BLaER1 treated with 17β-estradiol and CSF1 and Interleukin-3, amounts not matched to agents 10 nM and 100 nM (cell line): ENCODE measurements at regions not wholly inside any gene's neighbourhood (a gene's known extent, or its start where the extent isn't known, plus 50 kb on each side); places are given as distances from the start of the nearest gene placed in this dataset.
A peak's percentile ranks its signal among the peaks of the same experiment; 100 is the strongest.

ENCODE experiments used
- H3K27ac ChIP-seq, 11 experiments: shearing (Covaris generic); formaldehyde crosslinking; 2 replicates each; pipeline ENCODE4 v1.8.1; 2022
- H3K27me3 ChIP-seq, 11 experiments: shearing (Covaris generic); formaldehyde crosslinking; 2 replicates each; pipeline ENCODE4 v1.8.1; 2022
- H3K36me3 ChIP-seq, 11 experiments: shearing (Covaris generic); formaldehyde crosslinking; 2 replicates each; pipeline ENCODE4 v1.8.1; 2022
- H3K4me1 ChIP-seq, 10 experiments: shearing (Covaris generic); formaldehyde crosslinking; 2 replicates each; pipeline ENCODE4 v1.8.1; 2022
- H3K4me2 ChIP-seq, 11 experiments: shearing (Covaris generic); formaldehyde crosslinking; 2 replicates each; pipeline ENCODE4 v1.8.1; 2022
- H3K4me3 ChIP-seq, 10 experiments: shearing (Covaris generic); formaldehyde crosslinking; 2 replicates each; pipeline ENCODE4 v1.8.1; 2022
- H3K9ac ChIP-seq, 11 experiments: shearing (Covaris generic); formaldehyde crosslinking; 2 replicates each; pipeline ENCODE4 v1.8.1; 2022
- H3K9me3 ChIP-seq, 11 experiments: shearing (Covaris generic); formaldehyde crosslinking; replicated peaks in 1 of 11; 2 replicates each; pipeline ENCODE4 v1.8.1; 2022
- H4K20me1 ChIP-seq, 11 experiments: shearing (Covaris generic); formaldehyde crosslinking; 2 replicates each; pipeline ENCODE4 v1.8.1; 2022
- Cebpa-rat ChIP-seq, 11 experiments: shearing (Covaris generic); IDR thresholded peaks; 2 replicates each; pipeline ENCODE4 v1.8.1; 2022

DNA sequence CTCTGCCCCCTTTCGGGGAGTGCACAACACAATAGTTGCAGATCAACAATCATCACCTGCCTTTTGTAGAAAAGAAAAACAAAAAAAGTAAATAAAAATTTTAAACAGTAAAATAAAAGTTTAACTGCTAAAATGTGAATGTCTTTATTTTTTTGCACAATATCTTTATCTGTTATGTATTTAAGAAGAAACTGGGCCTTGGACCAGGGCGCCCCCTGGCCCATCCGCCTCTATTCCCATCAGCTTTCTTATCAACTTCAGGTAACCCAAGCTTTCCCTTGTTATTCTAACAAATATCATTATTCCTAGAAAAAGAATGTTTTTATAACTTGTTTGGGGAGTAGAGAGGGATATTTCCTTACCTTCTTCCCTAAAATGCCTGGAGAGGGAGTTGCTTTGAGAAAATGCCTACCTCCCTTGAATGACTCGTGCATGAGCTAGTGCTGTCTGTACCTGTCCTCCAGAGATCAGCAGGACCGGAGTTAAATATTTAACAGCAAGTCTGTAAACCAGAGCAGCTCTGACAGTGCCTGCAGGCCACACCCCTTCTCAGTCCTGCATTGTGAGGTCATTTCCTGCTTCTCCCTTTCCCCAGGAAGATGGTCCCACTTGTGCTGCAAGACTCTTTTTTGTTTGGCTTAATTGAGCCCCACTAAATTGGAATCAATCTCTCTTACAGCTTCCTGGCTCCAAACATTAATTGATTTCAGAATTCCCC lies 192.8 kb upstream of the RGS6 start:
- H3K9ac ChIP-seq = no peak overlapping the region
- H4K20me1 ChIP-seq = no peaks in the 10 kb centered on the region; a peak in 2 of 22 replicates
- no peak for TF ChIP-seq Cebpa-rat (IDR thresholded peaks at IDR 0.05)
- no peak overlapping the region for H3K4me2 ChIP-seq
- H3K9me3 ChIP-seq = no peaks in the 10 kb centered on the region
- H3K4me1 ChIP-seq = no peaks in the 10 kb centered on the region
- no peak overlapping the region for H3K27ac ChIP-seq
- peaks cover 33 to 65% (median 52%) of the 10 kb centered on the region in 11 experiments for H3K36me3 ChIP-seq
- H3K27me3 ChIP-seq = no peaks in the 10 kb centered on the region
- H3K4me3 ChIP-seq = no peak overlapping the region

DNA sequence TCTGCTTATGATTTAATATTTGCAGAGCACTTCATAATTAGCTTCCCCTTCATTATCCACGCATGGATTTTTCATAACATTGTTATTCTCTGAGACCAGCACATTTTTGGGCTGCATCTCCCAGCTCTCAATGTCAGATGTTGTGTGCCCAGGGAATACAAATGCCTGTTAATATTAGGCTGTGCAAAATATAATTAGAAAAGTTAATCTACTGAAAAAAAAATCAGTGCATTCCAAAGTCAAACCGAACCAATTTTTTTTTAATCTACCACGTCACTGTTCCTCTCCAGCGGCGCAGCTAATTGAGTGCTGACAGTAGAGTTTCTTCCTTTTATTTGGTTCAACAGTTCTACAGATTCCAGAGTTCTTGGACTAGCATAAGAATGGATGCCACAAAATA lies 191.0 kb upstream of the RGS6 start:
- Histone ChIP-seq H3K4me1 (no peaks in the 10 kb centered on the region), H4K20me1 (no peaks in the 10 kb centered on the region; a peak in 1 of 22 replicates), H3K36me3 (peaks cover 20 to 46% (median 34%) of the 10 kb centered on the region in 11 experiments), H3K9me3 (no peaks in the 10 kb centered on the region), H3K4me2 (no peak overlapping the region), H3K4me3 (no peak overlapping the region), H3K9ac (no peak overlapping the region), H3K27me3 (no peaks in the 10 kb centered on the region), H3K27ac (no peak overlapping the region)
- TF ChIP-seq Cebpa-rat (IDR thresholded peaks at IDR 0.05) = no peak

DNA sequence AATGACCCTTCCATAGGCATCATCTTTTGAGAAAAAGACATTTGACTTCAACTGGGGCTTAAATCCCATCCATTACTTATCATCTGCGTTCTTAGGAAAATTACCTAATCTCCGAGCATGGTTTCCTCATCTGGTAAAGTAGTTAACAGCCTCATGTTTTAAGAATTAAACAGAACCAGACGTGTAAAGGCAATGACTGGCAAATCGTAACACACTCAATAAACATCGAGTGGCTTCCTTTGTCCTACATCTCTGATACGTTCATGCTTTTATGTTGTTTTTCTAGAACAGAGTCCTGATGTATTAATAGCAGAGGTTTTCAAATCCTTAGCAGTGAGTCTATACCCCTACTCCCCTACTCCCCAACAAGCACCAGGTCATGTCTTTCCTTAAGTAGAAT lies 189.7 kb upstream of the RGS6 start:
- Histone ChIP-seq H3K4me2 (no peak overlapping the region), H3K36me3 (peaks cover 8 to 34% (median 22%) of the 10 kb centered on the region in 11 experiments; a peak in 19 of 22 replicates), H3K4me3 (no peak overlapping the region), H3K9ac (no peak overlapping the region), H3K27ac (no peak overlapping the region), H3K27me3 (no peaks in the 10 kb centered on the region), H3K9me3 (peaks cover 0 to 8% (median 1%) of the 10 kb centered on the region in 11 experiments; a peak in 6 of 22 replicates), H3K4me1 (no peaks in the 10 kb centered on the region), H4K20me1 (no peaks in the 10 kb centered on the region; a peak in 1 of 22 replicates)
- TF ChIP-seq Cebpa-rat (IDR thresholded peaks at IDR 0.05) = no peak

DNA sequence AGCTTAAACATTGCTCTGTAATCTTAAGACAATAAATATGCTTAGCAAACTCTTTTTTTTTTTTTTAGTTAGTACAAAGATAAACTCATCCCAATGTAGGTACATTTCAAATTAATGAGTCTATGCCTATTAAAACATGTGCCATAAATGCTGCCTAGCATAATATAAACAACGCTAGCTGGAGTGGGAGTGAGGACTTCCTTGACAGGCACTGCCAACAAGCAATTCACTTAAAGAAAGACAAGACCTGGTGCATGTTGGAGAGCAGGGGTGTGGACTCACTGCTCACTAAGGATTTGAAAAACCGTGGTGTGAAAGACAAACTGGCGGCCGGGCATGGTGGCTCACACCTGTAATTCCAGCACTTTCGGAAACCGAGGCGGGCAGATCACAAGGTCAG lies 187.2 kb upstream of the RGS6 start:
- Histone ChIP-seq H3K27me3 (no peaks in the 10 kb centered on the region), H3K9ac (no peak overlapping the region), H3K27ac (no peak overlapping the region), H3K4me3 (no peak overlapping the region), H3K9me3 (peaks cover 6 to 25% (median 16%) of the 10 kb centered on the region in 11 experiments; a peak in 21 of 22 replicates), H4K20me1 (no peaks in the 10 kb centered on the region), H3K4me1 (peaks cover 0 to 10% (median 6%) of the 10 kb centered on the region in 10 experiments; a peak in 11 of 20 replicates), H3K36me3 (peaks cover 0 to 8% (median 0%) of the 10 kb centered on the region in 11 experiments; a peak in 4 of 22 replicates), H3K4me2 (no peak overlapping the region)
- TF ChIP-seq Cebpa-rat (IDR thresholded peaks at IDR 0.05) = no peak

DNA sequence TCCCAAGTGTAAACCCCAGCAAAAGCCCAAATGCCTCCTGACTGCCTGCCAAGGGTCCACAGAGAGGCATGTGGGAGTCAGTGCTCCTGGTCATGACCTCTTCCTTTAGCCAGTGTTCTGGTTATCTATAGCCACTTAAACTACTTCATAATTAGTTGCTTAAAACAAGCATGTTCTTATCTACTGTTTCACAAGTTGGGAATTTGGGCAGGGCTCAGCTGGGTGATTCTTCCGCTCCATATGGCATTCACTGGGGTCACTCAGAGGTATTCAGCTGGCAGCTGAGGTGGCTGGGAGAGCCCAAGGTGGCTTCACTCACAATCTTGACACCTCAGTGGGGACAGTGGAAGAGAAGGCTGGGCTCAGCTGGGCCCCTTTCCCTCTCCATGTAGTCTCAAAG lies 184.0 kb upstream of the RGS6 start:
- H3K4me3 ChIP-seq = no peak overlapping the region
- peaks cover 0 to 23% (median 10%) of the 10 kb centered on the region in 10 experiments; a peak in 13 of 20 replicates for H3K4me1 ChIP-seq
- TF ChIP-seq Cebpa-rat (IDR thresholded peaks at IDR 0.05) = no peak

DNA sequence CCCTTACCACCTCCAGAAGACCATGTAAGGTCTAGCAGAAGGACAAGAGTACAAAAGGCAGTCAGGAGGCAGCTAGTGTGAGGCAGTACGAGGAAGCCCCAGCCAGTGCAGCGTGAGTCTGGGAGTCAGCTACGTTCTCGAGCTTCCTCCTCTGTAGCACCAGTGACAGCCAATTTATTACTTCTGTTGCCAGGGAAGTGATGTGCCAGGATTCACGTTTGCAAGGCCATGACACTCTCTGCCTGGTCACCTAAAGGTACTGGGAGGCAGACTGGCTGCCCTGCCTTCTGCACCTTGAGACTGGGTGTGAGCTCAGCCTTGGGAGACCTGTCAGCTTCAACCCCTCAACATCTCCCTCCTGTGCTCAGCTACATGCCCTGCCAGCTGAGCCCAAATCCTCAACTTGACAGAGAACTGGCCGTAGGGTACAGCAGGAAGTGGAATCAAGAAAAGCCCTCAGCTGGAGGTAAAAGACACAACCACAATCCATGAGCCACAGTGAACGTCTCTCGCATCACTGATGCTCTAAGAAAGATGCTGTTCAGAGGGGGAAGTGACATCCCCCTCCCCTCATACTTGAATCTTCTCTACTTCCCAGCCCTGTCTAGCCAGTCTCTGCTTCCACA lies 182.5 kb upstream of the RGS6 start:
- Histone ChIP-seq H3K4me2 (peak overlapping the region in 7 of 11 experiments; percentile 1 to 62 (median 17); a peak in 7 of 22 replicates), H3K9ac (0 out of 22 replicates have a peak overlapping the region, but pooled peaks of 1 of the 11 experiments have one; percentile 0), H4K20me1 (no peaks in the 10 kb centered on the region), H3K9me3 (peaks cover 6 to 25% (median 16%) of the 10 kb centered on the region in 11 experiments; a peak in 21 of 22 replicates), H3K27ac (peak overlapping the region in 3 of 11 experiments; percentile 4 to 14 (median 7); a peak in 2 of 22 replicates), H3K27me3 (no peaks in the 10 kb centered on the region), H3K36me3 (peaks cover 0 to 4% (median 0%) of the 10 kb centered on the region in 11 experiments; a peak in 2 of 22 replicates), H3K4me1 (peaks cover 7 to 36% (median 17%) of the 10 kb centered on the region in 10 experiments; a peak in 19 of 20 replicates), H3K4me3 (no peak overlapping the region)
- no peak for TF ChIP-seq Cebpa-rat (IDR thresholded peaks at IDR 0.05)

More for the DNA sequence above, 184.0 kb upstream of the RGS6 start:
- Histone ChIP-seq H3K9ac (no peak overlapping the region), H3K9me3 (peaks cover 6 to 25% (median 16%) of the 10 kb centered on the region in 11 experiments; a peak in 21 of 22 replicates), H3K27ac (no peak overlapping the region), H4K20me1 (no peaks in the 10 kb centered on the region), H3K27me3 (no peaks in the 10 kb centered on the region), H3K36me3 (peaks cover 0 to 4% (median 0%) of the 10 kb centered on the region in 11 experiments; a peak in 2 of 22 replicates), H3K4me2 (no peak overlapping the region)

DNA sequence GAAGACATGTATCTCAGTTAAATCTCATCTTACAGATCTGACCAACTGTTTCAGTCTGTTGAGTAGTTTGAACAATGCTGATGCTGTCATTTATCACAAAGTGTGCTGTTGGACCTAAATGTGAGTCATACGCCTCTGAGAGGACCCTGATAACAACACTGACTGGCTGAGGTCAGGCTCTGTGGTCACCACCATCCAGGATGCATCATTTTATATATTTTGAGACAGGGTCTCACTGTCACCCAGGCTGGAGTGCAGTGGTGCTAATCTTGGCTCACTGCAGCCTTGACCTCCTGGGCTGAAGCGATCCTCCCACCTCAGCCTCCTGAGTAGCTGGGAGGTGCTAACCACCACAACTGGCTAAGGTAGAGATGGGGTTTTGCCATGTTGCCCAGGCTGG lies 181.0 kb upstream of the RGS6 start:
- Histone ChIP-seq H3K4me3 (no peak overlapping the region), H3K36me3 (peaks cover 0 to 4% (median 0%) of the 10 kb centered on the region in 11 experiments; a peak in 2 of 22 replicates), H3K27ac (no peak overlapping the region), H3K27me3 (no peaks in the 10 kb centered on the region), H3K4me2 (no peak overlapping the region), H4K20me1 (no peaks in the 10 kb centered on the region), H3K9me3 (peaks cover 6 to 25% (median 16%) of the 10 kb centered on the region in 11 experiments; a peak in 21 of 22 replicates), H3K9ac (no peak overlapping the region), H3K4me1 (peaks cover 12 to 38% (median 19%) of the 10 kb centered on the region in 10 experiments; a peak in 19 of 20 replicates)
- no peak for TF ChIP-seq Cebpa-rat (IDR thresholded peaks at IDR 0.05)

DNA sequence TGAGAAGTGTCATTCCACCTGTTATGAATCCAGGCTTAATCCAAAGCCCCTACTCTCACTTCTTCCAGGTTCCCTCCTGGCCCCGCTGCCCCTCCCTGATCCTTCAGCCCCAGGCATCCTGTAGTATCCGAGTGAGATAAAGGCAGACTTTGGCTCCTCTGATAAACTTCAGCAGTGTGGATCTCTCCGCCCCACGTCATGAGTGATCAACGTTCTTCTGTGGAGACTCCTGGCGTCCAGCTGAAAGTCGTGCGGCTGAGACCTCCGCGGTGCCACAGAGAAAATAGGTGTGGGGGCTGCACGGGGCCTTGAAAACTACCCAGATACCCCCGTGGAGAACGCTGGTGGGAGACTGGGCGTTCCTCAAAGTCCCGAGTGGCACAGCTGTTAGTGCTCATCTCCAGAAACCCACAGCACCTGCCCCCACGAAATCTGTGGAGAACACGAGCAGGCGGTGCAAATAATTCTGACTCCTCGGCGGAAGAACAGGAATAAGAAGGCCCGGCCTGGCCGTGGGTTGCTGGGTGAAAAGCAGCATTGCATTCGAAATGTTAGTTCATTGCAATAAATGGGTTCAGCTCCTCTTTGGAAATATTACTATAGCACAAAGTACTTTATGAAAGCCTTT lies 180.0 kb upstream of the RGS6 start:
- Histone ChIP-seq H3K27ac (no peak overlapping the region), H3K9ac (no peak overlapping the region; a peak in 1 of 22 replicates), H3K4me1 (peaks cover 12 to 38% (median 19%) of the 10 kb centered on the region in 10 experiments; a peak in 19 of 20 replicates), H3K9me3 (peaks cover 6 to 20% (median 16%) of the 10 kb centered on the region in 11 experiments; a peak in 21 of 22 replicates), H3K4me3 (no peak overlapping the region), H3K27me3 (no peaks in the 10 kb centered on the region), H4K20me1 (no peaks in the 10 kb centered on the region), H3K36me3 (peaks cover 0 to 4% (median 0%) of the 10 kb centered on the region in 11 experiments; a peak in 2 of 22 replicates), H3K4me2 (peak overlapping the region in 4 of 11 experiments; percentile 60 to 88 (median 68); a peak in 3 of 22 replicates)
- TF ChIP-seq Cebpa-rat (IDR thresholded peaks at IDR 0.05) = no peak
